A673 (cell line): ENCODE measurements at regions not wholly inside any gene's neighbourhood (a gene's known extent, or its start where the extent isn't known, plus 50 kb on each side); places are given as distances from the start of the nearest gene placed in this dataset.

Source experiments
- EZH2 ChIP-seq: fragments of 200-600 bp; sonication (generic); IDR thresholded peaks from 2 replicates; pipeline ENCODE4 v1.6.1; 2017; ENCODE audit warnings: borderline replicate concordance, low read depth, mild to moderate bottlenecking, mixed read lengths, antibody characterized with exemption, low read length; ENCODE audit not compliant: poor library complexity, severe bottlenecking
- TF ChIP-seq, protein P1 (sequence below): fragments of 300-800, 200-600 bp; sonication (generic); conservative IDR thresholded peaks from 2 replicates; pipeline ENCODE4 v1.5.1; 2017; ENCODE audit warnings: low read depth, mild to moderate bottlenecking, antibody characterized with exemption, low read length, moderate library complexity, mixed read lengths

DNA sequence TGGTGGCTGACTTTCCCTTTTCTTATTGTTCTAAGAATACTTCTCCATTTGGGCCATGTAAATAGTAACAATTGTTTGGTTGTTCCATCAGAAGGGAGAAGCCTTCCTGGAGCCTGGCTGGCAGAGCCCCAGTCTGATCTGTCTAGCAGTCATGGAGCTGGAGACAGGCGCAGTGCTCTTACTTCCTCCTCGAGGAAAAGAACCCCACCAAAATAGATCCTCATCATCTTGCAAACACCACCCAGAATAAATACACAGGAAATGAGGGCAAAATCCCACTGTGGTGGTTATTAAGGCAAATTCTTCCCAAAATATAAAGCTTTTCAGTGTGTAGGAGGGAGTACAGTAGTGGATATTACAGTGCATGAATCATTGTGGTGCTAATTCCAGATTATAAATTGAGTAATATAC is 195.1 kb upstream of the SGK1 start:
- TF ChIP-seq, protein P1, sequence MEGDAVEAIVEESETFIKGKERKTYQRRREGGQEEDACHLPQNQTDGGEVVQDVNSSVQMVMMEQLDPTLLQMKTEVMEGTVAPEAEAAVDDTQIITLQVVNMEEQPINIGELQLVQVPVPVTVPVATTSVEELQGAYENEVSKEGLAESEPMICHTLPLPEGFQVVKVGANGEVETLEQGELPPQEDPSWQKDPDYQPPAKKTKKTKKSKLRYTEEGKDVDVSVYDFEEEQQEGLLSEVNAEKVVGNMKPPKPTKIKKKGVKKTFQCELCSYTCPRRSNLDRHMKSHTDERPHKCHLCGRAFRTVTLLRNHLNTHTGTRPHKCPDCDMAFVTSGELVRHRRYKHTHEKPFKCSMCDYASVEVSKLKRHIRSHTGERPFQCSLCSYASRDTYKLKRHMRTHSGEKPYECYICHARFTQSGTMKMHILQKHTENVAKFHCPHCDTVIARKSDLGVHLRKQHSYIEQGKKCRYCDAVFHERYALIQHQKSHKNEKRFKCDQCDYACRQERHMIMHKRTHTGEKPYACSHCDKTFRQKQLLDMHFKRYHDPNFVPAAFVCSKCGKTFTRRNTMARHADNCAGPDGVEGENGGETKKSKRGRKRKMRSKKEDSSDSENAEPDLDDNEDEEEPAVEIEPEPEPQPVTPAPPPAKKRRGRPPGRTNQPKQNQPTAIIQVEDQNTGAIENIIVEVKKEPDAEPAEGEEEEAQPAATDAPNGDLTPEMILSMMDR: no peak
- no peak for TF ChIP-seq EZH2
